ENCODE measurements at regions not wholly inside any gene's neighbourhood (a gene's known extent, or its start where the extent isn't known, plus 50 kb on each side); places are given as distances from the start of the nearest gene placed in this dataset.

DNA sequence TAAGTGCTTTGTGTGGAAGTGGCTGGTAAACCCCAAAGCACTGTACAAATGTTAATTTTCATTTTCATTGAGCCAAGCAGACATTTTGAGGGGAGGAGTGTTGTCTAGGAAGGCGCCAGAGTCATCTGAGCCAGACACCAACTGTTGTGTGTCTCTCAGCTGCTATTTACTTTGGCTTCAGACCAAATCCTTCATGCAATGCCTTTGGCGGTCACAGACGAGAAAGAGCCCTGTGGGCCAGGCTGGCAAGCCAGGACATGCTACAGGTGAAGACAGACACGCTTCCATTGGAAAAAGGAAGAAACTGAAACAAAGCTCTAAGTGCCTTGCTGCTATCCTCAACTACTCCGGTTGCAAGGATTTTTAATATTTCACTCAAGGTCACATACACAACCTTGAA is 115.4 kb upstream of the CDC42EP3 start:
- TF ChIP-seq CTCF (IDR thresholded peaks at IDR 0.05) (no peak), POLR2AphosphoS5 (IDR thresholded peaks at IDR 0.05; ENCODE audit: low read depth, low read length) (no peak), TCF7L2 (IDR thresholded peaks at IDR 0.05; ENCODE audit: low read depth, low read length) (no peak), SIN3A (IDR thresholded peaks at IDR 0.05; ENCODE audit: borderline replicate concordance, insufficient read depth, low read depth, low read length) (no peak), REST (IDR thresholded peaks at IDR 0.05; ENCODE audit: insufficient read depth in 1 of 2, low read depth in 2 of 2, low read length in 1 of 2) (no peak)
